Thyroid gland (tissue), 4 donors: ENCODE measurements at regions not wholly inside any gene's neighbourhood (a gene's known extent, or its start where the extent isn't known, plus 50 kb on each side); places are given as distances from the start of the nearest gene placed in this dataset.

Experiments used
- CTCF ChIP-seq, 6 experiments: fragments of 200-600 bp in 3 of 6; fragments of 450-650 bp in 3 of 6; sonication (generic) in 3 of 6; IDR thresholded peaks; one replicate each; pipeline ENCODE4 v1.5.1; 2016 to 2019; ENCODE audit warnings: antibody characterized with exemption in 6 of 6, mild to moderate bottlenecking in 2 of 6, inconsistent platforms in 1 of 6, moderate library complexity in 1 of 6
- POLR2A ChIP-seq, 2 donors: fragments of 450-650 bp; IDR thresholded peaks; one replicate each; pipeline ENCODE4 v1.6.1; 2017; ENCODE audit warnings: antibody characterized with exemption in 2 of 2, mild to moderate bottlenecking in 2 of 2, moderate library complexity in 1 of 2

- TF ChIP-seq CTCF (IDR thresholded peaks at IDR 0.05) (no peak), POLR2A (IDR thresholded peaks at IDR 0.05) (no peak)
Observed at GRCh38 chr12:105804591-105805265, 334.0 kb downstream of the NUAK1 start.
